ENCODE measurements at regions not wholly inside any gene's neighbourhood (a gene's known extent, or its start where the extent isn't known, plus 50 kb on each side); places are given as distances from the start of the nearest gene placed in this dataset.

- intact Hi-C loops (cut with micrococcal nuclease), result no loop called here
- TF ChIP-seq CTCF (IDR thresholded peaks at IDR 0.05) (no peak), EZH2 (IDR thresholded peaks at IDR 0.05; ENCODE audit: borderline replicate concordance, insufficient read depth, low read depth, low read length, poor library complexity, severe bottlenecking) (no peak)
- Mint-ChIP-seq H3K27me3 (peaks cover 5% of the 10 kb centered on the region), H3K4me1 (no peaks in the 10 kb centered on the region), H3K9me3 (ENCODE audit: insufficient read depth) (no peaks in the 10 kb centered on the region), H3K4me3 (no peak overlapping the region), H3K27ac (no peak overlapping the region)
- no peaks in the 10 kb centered on the region for H4K20me1 ChIP-seq (ENCODE audit: control insufficient read depth, insufficient read depth, low read length, poor library complexity, severe bottlenecking)
- DNase-seq, result no peak
- H3K27ac ChIP-seq (ENCODE audit: low read length in 2 of 2), result no peak overlapping the region
- no peaks in the 10 kb centered on the region for H3K4me1 ChIP-seq (ENCODE audit: control insufficient read depth in 2 of 2, insufficient read depth in 2 of 2, low read length in 2 of 2)
- ATAC-seq (ENCODE audit: low read depth), result no peak
- no peak overlapping the region for H2AFZ ChIP-seq (ENCODE audit: insufficient read depth, low read depth, low read length, poor library complexity, severe bottlenecking)
- CTCF ChIA-PET, result no interaction called here
- 100% methylated on average over 1 of the region's 3 CpGs for WGBS (ENCODE audit: insufficient coverage)
- peaks cover 0 to 1% (median 0%) of the 10 kb centered on the region in 3 donors for H3K9me3 ChIP-seq (ENCODE audit: control extremely low read depth in 1 of 3, control insufficient read depth in 2 of 3, insufficient read depth in 1 of 3, low read length in 2 of 3)
- no peak overlapping the region for H3K9ac ChIP-seq (ENCODE audit: low read length)
- H3K4me2 ChIP-seq (replicated peaks; ENCODE audit: low read depth, low read length, poor library complexity, severe bottlenecking), result no peak overlapping the region
- peaks cover 0 to 5% (median 0%) of the 10 kb centered on the region in 4 experiments for H3K27me3 ChIP-seq (replicated peaks in 1 of 4; ENCODE audit: control extremely low read depth in 1 of 4, control insufficient read depth in 3 of 4, insufficient read depth in 4 of 4, low read length in 3 of 4)
- H3K79me2 ChIP-seq (ENCODE audit: control insufficient read depth, insufficient read depth, low read length), result no peaks in the 10 kb centered on the region
- POLR2A ChIA-PET, result no interaction called here
- H3K36me3 ChIP-seq (replicated peaks in 1 of 2; ENCODE audit: control extremely low read depth in 1 of 2, control insufficient read depth in 1 of 2, extremely low read depth in 1 of 2, insufficient read depth in 2 of 2, low read length in 1 of 2), result no peaks in the 10 kb centered on the region
- H3K4me3 ChIP-seq (ENCODE audit: control extremely low read depth in 1 of 5, extremely low read depth in 1 of 5, insufficient read depth in 1 of 5, low read depth in 2 of 5, low read length in 4 of 5), result no peak overlapping the region
Observed at GRCh38 chr1:147351140-147351835, 108.8 kb downstream of the CHD1L start.

Measured in B cell (primary cell).